GM21529 (cell line): ENCODE measurements at regions not wholly inside any gene's neighbourhood (a gene's known extent, or its start where the extent isn't known, plus 50 kb on each side); places are given as distances from the start of the nearest gene placed in this dataset.
A peak's percentile ranks its signal among the peaks of the same experiment; 100 is the strongest.
"Not testable (repeated sequence)": the region's sequence is repeated elsewhere in the genome, so short reads cannot be mapped to it uniquely, and the experiment has no call there.

Experiments used
- ATAC-seq: cut with Tn5 transposase; IDR thresholded peaks from one replicate; pipeline ENCODE4 v1.9.1; 2021; ENCODE audit not compliant: unreplicated experiment

DNA sequence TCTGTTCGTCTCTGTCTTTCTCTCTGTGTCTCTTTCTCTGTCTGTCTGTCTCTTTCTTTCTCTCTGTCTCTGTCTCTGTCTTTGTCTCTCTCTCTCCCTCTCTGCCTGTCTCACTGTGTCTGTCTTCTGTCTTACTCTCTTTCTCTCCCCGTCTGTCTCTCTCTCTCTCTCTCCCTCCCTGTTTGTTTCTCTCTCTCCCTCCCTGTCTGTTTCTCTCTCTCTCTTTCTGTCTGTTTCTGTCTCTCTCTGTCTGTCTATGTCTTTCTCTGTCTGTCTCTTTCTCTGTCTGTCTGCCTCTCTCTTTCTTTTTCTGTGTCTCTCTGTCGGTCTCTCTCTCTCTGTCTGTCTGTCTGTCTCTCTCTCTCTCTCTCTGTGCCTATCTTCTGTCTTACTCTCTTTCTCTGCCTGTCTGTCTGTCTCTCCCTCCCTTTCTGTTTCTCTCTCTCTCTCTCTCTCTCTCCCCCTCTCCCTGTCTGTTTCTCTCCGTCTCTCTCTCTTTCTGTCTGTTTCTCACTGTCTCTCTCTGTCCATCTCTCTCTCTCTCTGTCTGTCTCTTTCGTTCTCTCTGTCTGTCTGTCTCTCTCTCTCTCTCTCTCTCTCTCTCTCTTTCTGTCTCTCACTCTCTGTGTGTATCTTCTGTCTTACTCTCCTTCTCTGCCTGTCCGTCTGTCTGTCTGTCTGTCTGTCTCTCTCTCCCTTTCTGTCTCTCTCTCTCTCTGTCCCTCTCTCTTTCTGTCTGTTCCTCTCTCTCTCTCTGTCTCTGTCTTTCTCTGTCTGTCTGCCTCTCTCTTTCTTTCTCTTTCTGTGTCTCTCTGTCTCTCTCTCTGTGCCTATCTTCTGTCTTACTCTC lies 2065.9 kb upstream of the TPTE start:
- not testable (repeated sequence) for ATAC-seq

DNA sequence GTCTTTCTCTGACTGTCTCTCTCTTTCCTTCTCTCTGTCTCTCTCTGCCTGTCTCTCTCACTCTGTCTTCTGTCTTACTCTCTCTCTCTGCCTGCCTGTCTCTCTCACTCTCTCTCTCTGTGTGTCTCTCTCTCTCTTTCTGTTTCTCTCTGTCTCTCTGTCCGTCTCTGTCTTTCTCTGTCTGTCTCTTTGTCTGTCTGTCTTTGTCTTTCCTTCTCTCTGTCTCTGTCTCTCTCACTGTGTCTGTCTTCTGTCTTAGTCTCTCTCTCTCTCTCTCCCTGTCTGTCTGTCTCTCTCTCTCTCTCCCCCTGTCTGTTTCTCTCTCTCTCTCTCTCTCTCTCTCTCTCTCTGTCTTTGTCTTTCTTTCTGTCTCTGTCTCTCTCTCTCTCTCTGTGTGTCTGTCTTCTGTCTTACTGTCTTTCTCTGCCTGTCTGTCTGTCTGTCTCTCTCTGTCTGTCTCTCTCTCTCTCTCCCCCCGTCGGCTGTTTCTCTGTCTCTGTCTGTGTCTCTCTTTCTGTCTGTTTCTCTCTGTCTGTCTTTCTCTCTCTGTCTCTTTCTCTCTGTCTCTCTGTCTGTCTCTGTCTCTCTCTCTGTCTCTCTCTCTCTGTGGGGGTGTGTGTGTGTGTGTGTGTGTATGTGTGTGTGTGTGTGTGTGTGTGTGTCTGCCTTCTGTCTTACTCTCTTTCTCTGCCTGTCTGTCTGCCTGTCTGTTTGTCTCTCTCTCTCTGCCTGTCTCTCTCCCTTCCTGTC lies 2056.8 kb upstream of the TPTE start:
- ATAC-seq, result peak; percentile 69

DNA sequence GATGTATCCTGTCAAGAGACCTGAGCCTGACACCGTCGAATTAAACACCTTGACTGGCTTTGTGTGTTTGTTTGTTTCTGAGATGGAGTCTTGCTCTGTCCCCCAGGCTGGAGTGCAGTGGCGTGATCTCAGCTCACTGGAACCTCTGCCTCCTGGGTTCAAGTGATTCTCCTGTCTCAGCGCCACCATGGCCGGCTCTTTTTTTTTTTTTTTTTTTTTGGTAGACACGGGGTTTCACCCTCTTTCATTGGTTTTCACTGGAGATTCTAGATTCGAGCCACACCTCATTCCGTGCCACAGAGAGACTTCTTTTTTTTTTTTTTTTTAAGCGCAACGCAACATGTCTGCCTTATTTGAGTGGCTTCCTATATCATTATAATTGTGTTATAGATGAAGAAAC lies 2054.7 kb upstream of the TPTE start:
- ATAC-seq, result not testable (repeated sequence)
